ENCODE measurements at regions not wholly inside any gene's neighbourhood (a gene's known extent, or its start where the extent isn't known, plus 50 kb on each side); places are given as distances from the start of the nearest gene placed in this dataset.

DNA sequence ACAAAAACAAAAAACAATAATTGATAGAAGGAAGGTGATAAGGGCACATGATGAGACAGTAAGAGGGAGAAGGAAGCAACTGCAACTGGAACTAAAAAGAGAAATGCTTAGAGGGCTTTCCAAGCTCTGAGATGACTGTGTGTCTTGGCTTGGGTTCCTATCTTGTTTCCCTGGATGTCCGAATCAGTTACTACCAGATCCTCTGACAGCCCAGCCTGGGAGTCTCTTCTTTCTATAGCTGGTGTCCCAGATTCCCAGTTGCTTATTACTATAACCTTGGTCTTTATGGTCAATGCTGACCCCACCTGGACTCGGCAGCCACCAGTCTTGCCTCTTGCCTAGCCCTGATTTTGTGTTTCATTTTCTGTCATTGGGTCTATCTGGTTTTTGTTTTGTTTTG, 116.4 kb downstream of the RFC3 start:
- TF ChIP-seq, protein P1, sequence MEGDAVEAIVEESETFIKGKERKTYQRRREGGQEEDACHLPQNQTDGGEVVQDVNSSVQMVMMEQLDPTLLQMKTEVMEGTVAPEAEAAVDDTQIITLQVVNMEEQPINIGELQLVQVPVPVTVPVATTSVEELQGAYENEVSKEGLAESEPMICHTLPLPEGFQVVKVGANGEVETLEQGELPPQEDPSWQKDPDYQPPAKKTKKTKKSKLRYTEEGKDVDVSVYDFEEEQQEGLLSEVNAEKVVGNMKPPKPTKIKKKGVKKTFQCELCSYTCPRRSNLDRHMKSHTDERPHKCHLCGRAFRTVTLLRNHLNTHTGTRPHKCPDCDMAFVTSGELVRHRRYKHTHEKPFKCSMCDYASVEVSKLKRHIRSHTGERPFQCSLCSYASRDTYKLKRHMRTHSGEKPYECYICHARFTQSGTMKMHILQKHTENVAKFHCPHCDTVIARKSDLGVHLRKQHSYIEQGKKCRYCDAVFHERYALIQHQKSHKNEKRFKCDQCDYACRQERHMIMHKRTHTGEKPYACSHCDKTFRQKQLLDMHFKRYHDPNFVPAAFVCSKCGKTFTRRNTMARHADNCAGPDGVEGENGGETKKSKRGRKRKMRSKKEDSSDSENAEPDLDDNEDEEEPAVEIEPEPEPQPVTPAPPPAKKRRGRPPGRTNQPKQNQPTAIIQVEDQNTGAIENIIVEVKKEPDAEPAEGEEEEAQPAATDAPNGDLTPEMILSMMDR (IDR thresholded peaks at IDR 0.05): no peak

DNA sequence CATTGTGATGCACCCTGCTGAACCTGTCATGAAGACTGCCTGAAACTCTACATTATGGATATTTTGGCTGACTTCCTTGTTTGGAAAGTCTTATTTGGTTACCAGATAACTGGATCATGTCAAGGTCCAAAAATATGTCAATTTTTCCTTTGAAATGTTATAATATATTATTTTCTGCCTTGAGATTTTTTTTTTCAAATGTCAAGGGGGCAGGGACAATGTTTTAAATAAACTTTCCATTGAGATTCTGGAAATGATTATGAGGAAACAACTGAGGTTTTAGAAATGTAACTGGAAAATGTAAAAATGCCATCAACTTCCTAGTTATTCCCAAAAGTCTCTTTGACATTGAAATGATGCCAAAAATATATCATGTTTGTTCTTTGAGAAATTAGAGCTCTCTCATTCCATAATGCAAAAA, 117.0 kb downstream of the RFC3 start:
- TF ChIP-seq, protein P1 (IDR thresholded peaks at IDR 0.05): no peak

DNA sequence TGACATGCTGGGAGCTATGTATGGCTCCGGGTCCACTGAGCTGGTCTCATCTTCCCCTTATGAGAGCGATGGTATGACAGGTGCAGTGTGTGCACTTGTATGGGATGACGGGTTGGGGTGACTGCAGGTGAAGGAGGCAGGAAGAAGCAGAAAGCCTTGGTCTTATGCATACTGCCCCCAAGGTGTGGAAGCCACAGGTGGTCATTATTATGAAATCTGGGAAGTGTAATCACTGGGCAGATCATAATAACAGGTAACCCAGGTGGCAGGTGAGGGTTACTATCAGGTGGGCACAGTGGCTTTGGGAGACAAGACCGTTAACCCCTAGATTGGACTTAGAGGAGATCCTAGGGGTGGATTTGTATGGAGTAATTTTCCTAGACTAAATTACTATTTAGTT, 118.0 kb downstream of the RFC3 start:
- TF ChIP-seq, protein P1 (IDR thresholded peaks at IDR 0.05): no peak

DNA sequence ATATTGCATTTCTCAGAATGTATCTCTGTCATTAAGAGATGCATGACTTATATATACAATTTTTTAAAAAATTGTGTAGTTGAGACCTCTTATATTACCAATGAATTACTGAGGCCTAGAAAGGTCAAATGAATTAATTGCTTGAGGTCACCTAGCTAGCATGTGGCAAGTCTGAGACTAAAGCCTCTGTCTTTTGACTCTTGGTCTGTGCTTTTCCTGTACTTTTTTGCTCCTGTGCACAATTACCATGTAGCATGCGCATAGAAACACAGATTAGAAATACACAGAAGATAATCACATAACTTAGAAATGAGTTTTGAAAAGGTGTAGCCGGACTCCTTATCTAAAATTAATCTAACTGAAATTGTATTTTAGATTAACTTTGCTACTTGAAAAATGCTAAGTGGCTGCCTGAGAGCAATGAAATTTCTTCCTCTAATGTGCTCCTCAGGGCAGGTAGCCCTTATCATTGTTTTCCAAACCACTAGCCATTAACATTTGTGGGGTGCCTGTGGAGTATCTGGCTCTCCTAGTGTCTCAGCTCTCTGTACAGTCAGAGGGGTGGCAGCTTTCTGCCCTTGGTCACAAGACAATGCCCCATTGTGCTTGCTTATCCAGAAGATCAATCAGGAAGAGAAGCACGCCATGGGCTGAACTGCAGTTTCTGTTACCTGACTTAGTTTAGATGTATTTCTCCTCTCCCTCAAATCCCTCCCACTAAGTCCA, 119.6 kb downstream of the RFC3 start:
- TF ChIP-seq, protein P1 (IDR thresholded peaks at IDR 0.05): no peak

DNA sequence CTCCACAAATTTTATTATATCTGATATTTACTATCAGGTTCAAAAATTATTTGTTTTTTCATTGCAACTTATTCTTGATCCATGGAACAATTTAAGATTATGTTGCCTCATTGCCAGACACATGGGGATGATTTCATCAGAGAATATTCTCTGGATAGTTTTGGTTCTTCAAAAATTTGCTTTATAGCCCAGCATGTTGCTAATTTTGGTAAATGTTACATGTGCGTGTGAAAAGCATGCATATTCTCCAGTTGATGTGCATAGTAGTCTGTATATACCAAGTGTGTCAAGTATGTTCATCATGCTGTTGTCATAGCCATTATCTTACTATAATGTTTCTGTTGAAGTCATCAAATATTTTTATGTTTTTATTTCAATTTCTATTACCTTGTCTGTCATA, 122.3 kb downstream of the RFC3 start:
- TF ChIP-seq, protein P1 (IDR thresholded peaks at IDR 0.05): no peak

DNA sequence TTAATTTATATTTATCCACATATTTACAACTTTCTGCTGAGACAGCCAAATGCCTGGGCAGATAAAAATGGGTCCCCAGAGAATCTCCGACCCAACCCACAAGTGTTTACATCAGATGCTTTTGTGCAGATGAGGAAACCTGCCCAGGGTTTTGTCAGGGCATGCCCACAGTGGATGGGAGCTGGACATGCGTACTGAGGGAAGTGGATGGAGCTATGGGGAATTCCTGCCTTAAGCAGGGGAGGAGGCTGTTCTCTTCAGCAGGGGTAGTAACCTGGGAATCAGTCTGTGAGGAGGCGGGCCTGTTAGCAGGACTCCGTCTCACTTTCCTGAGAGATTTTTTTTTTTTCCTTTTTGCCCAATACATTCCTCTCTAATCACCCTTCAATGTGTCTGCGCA, 122.9 kb downstream of the RFC3 start:
- TF ChIP-seq, protein P1 (IDR thresholded peaks at IDR 0.05): no peak

DNA sequence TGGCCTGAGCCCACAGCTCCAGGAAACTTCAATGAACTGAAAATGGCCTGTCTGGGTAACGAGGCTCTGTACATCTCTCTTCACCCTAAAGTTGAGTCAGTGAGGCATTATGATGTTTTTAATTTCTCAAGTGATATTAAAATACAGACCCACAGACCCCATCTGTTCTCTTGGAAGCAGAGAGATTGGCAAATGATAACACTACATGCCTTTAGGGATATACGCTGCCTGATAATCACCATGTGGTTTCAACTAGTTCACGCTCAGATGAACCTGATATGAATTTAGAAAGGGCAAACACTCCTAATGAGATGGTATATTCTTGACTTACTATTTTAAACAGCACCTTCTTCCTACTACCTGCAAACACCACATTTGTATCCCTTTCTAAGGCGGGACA, 127.5 kb downstream of the RFC3 start:
- TF ChIP-seq, protein P1 (IDR thresholded peaks at IDR 0.05): no peak

DNA sequence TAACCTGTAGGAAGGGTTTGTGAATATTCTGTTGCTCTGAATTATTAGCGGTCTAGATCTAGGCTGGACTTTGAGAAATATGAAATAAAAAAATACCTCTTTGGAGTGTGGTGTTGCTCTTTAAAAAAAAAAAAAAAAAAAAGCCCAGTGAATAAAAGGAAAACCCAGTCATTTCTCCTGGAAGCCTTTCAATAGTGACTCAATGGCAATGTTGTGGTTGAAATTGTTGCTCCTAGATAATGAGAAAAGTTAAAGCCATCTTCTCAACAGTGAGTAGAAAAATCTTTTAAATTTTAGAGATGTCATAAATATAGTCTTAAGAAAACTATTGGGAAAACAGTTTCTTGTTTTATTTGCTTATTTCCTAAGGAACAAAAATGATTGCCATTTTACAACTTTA, 135.3 kb downstream of the RFC3 start:
- TF ChIP-seq, protein P1 (IDR thresholded peaks at IDR 0.05): no peak
